GM18858 (cell line): ENCODE measurements at regions not wholly inside any gene's neighbourhood (a gene's known extent, or its start where the extent isn't known, plus 50 kb on each side); places are given as distances from the start of the nearest gene placed in this dataset.

ENCODE experiments used
- ATAC-seq: cut with Tn5 transposase; IDR thresholded peaks from one replicate; pipeline ENCODE4 v1.9.1; 2021; ENCODE audit not compliant: unreplicated experiment

GRCh38 chr2:190809139-190809764 lies 71.4 kb upstream of the GLS start:
- no peak for ATAC-seq

DNA sequence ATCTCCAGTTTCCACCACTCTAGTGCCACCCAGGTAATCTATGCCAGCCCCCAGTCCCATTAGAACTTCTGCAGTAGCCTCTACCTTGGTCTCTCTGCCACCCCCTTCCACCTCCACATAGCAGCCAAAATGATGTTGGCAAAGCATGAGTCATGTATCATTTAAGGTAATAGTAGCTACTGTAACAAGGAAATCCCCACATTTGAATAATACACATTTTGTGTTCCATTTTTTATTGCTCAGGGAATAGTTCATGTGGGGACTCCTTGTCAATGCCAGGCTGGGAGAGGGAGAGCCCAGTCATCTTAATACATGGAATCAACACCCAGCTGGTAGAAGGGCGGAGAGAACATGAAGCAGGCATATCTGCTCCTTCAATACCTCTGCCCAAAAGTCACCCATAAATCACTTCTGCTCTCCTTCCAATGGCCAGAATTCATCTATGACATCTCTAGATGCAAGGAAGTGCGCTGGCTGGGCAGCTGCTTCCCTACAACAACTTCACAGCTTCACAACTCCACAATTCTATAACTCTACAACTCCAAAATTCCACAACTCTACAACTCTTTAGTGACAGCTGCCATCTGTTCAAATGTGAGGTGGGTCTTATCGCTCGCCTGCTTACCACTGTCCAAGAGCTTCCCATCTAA lies 70.6 kb upstream of the GLS start:
- ATAC-seq, result no peak

GRCh38 chr2:190810981-190811587 lies 69.5 kb upstream of the GLS start:
- no peak for ATAC-seq

- no peak for ATAC-seq
Measured at GRCh38 chr2:190811811-190812210, 68.8 kb upstream of the GLS start.

- ATAC-seq, result no peak
Measured at GRCh38 chr2:190812506-190813294, 67.9 kb upstream of the GLS start.

- ATAC-seq, result no peak
Measured at GRCh38 chr2:190815226-190815625, 65.4 kb upstream of the GLS start.

GRCh38 chr2:190817082-190817481 lies 63.5 kb upstream of the GLS start:
- no peak for ATAC-seq

DNA sequence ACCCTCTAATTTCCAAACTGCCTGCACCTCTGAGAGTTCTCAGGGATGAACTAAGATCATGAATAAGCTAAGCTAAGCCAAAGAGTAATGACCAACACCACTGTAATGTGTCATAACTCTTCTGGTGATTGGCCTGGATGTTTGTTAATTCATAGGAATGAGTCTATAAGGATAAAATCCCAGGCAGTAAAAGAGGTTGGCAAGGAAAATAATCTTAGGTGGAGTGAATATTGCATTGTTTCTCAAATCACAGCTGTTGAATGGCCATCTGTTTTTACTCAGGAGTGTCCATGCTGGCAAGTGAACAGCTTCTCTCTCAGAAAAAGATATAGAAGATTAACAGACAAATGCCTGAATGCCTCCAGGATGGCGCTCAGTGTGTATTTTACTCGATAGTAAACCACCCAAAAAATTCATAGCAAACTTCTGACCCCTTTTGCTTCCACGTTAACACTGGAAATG lies 60.8 kb upstream of the GLS start:
- ATAC-seq, result no peak

- no peak for ATAC-seq
Measured at GRCh38 chr2:190820416-190820815, 60.2 kb upstream of the GLS start.

DNA sequence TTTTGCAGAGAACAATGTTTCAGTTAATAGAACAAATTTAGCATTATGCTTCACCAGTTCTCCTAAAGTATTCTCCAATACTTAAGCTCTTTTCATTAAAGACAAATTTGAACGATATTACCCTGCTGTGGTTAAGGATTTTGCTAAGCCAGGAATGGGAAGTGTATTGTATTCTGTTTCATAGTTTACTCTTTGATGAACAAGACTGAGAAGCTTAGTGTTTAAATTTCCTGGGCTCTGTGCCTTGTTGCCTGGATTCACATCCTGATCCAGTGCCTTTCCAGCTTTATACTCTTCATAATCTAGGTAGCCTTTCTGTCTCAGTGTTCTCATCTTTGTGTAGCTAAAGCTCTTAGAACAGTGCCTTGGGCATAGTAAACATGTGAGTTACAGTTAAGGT lies 58.6 kb upstream of the GLS start:
- ATAC-seq, result no peak

- ATAC-seq, result no peak
Measured at GRCh38 chr2:190827720-190828119, 52.9 kb upstream of the GLS start.

DNA sequence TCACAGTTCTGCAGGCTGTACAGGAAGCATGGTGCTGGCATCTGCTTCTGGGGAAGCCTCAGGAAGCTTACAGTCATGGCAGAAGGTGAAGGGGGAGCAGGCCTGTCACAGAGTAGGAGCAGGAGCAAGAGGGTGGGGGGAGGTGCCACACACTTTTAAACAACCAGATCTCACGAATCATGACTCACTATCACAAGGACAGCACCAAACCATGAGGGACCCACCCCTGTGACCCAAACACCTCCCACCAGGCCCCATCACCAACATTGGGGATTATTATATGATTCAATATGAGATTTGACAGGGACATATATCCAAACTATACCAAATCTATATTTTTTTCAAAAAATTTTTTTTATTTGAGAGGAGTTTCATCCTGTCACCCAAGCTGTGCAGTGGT lies 51.0 kb upstream of the GLS start:
- no peak for ATAC-seq
